GM12872 (cell line): ENCODE measurements at regions not wholly inside any gene's neighbourhood (a gene's known extent, or its start where the extent isn't known, plus 50 kb on each side); places are given as distances from the start of the nearest gene placed in this dataset.

Experiments
- CTCF ChIP-seq: IDR thresholded peaks from 3 replicates; pipeline ENCODE4 v1.5.1; 2011; ENCODE audit warnings: low read depth, mild to moderate bottlenecking, low read length, moderate library complexity; ENCODE audit not compliant: insufficient read depth

- TF ChIP-seq CTCF: no peak
Measured at GRCh38 chr18:64419156-64419555, 270.3 kb upstream of the LINC00305 start.

GRCh38 chr18:64416990-64417389, 268.1 kb upstream of the LINC00305 start:
- no peak for TF ChIP-seq CTCF

- TF ChIP-seq CTCF: no peak
Measured at GRCh38 chr18:64415218-64415617, 266.3 kb upstream of the LINC00305 start.

- TF ChIP-seq CTCF: no peak
Measured at GRCh38 chr18:64410685-64411084, 261.8 kb upstream of the LINC00305 start.

- peak; percentile 27; the same call in 1 of the 3 replicates for TF ChIP-seq CTCF
Measured at GRCh38 chr18:64409511-64409910, 260.6 kb upstream of the LINC00305 start.

- TF ChIP-seq CTCF: no peak
Measured at GRCh38 chr18:64407606-64408005, 258.7 kb upstream of the LINC00305 start.

- TF ChIP-seq CTCF: no peak
Measured at GRCh38 chr18:64405161-64405560, 256.3 kb upstream of the LINC00305 start.
